GM10248 (cell line): ENCODE measurements at regions not wholly inside any gene's neighbourhood (a gene's known extent, or its start where the extent isn't known, plus 50 kb on each side); places are given as distances from the start of the nearest gene placed in this dataset.

Source experiments
- CTCF ChIA-PET: fragments of 300-600 bp; sonication (Branson Sonifier 250); formaldehyde crosslinking; extraction: SDS; loops from one replicate; lab custom pipeline; 2021; ENCODE audit warnings: antibody characterized with exemption; lab: Yijun Ruan, JAX
- POLR2A ChIA-PET: fragments of 350-650 bp; sonication (Branson Sonifier 250); formaldehyde crosslinking; extraction: SDS; loops from one replicate; lab custom pipeline; 2020; ENCODE audit warnings: antibody characterized with exemption; lab: Yijun Ruan, JAX
- DNase-seq: peaks from one replicate; pipeline ENCODE4 v3.0.0; 2012; ENCODE audit errors: extremely low spot score
- TF ChIP-seq, protein P1 (sequence below): IDR thresholded peaks from 2 replicates; pipeline ENCODE4 v1.5.1; 2012; ENCODE audit warnings: mild to moderate bottlenecking, low read depth; ENCODE audit errors: extremely low read depth, missing control alignments, control extremely low read depth

DNA sequence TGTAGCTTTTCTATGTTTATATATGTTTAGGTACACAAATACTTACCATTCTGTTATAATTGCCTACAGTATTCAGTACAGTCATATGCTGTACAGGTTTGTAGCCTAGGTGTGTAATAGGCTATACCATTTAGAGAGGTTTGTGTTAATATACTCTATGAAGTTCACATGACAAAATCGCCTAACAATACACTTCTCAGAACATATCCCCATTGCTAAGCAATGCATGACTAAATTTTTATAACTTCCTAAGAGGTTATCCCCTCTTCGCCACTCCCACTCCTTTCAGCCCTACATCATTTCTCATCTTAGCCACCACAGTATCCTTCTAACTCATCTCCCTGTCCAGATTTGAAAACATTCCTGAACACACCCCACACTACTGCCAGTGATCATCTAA, 83.7 kb upstream of the ZCCHC13 start:
- no peak for DNase-seq
- POLR2A ChIA-PET, result no interaction called here
- TF ChIP-seq, protein P1, sequence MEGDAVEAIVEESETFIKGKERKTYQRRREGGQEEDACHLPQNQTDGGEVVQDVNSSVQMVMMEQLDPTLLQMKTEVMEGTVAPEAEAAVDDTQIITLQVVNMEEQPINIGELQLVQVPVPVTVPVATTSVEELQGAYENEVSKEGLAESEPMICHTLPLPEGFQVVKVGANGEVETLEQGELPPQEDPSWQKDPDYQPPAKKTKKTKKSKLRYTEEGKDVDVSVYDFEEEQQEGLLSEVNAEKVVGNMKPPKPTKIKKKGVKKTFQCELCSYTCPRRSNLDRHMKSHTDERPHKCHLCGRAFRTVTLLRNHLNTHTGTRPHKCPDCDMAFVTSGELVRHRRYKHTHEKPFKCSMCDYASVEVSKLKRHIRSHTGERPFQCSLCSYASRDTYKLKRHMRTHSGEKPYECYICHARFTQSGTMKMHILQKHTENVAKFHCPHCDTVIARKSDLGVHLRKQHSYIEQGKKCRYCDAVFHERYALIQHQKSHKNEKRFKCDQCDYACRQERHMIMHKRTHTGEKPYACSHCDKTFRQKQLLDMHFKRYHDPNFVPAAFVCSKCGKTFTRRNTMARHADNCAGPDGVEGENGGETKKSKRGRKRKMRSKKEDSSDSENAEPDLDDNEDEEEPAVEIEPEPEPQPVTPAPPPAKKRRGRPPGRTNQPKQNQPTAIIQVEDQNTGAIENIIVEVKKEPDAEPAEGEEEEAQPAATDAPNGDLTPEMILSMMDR, result no peak
- CTCF ChIA-PET, result no interaction called here

DNA sequence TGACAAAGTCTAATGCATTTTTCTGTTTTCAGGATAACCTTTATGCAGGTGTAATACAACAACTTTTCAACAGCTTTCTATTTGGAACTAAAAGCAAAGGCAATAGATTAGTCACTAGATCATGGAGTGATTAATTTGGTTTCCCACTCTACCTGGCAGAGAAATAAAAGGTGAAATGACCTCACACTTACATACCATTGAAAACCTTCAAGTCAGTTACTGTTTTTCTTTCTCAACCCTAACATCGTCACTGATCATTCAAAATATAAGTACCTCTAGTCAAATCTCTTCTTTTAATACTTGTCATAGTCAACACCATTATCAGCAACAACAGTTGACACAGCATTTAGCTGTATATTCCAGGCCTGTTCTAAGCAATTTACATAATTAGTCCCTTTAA, 85.1 kb upstream of the ZCCHC13 start:
- POLR2A ChIA-PET, result no interaction called here
- TF ChIP-seq, protein P1, result no peak
- CTCF ChIA-PET, result no interaction called here
- no peak for DNase-seq

DNA sequence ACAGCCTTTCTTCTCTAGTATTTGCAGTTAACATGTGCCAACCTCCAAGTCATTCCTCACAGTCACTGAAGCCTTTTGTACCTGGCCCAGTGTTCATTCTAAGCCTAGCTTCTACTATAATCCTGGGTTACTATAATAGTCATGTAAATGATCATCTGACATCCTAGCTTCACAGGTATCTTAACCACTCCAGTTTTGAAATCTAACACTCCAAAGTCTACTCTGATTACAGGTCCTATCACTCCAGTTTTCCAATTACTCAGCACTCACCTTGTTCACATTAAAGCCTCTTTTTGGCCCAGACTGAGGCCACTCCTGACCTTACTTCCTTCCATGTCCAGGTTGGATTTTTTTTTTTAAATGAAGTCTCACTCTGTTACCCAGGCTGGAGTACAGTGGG, 87.6 kb upstream of the ZCCHC13 start:
- ChIA-PET POLR2A (no interaction called here), CTCF (interaction anchor here (2.0 kb wide), 1 partner anchor 9 kb away, joined by 7 read pairs; no protein-coding TSS in a partner anchor)
- TF ChIP-seq, protein P1, result no peak
- DNase-seq, result no peak

DNA sequence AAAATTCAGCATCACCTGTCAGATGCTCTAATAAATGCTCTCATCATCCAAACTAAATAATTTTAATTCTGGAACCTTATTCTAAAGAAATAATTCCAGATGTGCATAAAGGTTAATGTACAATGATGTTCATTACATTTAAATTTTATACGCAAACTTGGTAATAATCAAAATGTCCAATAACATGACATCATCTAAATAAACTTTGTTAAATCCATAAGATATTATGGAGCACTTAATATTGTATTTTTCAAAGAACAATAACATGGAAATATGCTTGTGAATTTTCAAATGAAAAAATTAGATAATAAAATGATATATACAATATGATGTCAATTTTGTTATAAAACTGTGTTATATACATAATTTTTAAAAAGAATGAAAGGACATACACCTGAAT, 92.1 kb upstream of the ZCCHC13 start:
- ChIA-PET POLR2A (no interaction called here), CTCF (no interaction called here)
- no peak for DNase-seq
- TF ChIP-seq, protein P1, result no peak

DNA sequence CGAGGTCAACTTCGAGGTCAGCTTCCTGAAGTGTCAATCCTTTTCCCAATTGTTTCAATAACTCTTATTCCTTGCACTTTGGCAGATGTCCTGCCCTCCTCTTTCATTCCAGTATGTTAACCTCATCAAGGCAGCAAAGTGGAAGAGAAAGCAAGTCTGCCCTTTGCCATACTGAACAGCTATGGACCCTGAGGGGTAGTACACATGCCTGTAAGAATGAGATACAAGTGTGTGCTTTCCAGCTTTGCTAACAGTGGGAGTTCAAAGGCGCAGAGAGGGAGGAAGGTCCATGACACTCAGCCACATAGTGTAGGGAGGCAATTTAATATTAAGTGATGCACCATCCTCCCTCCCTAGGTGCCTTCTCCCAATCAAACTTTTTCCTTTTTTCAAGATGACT, 96.4 kb upstream of the ZCCHC13 start:
- ChIA-PET CTCF (interaction anchor here (1.5 kb wide), 1 partner anchor 9 kb away, joined by 7 read pairs; no protein-coding TSS in a partner anchor), POLR2A (no interaction called here)
- TF ChIP-seq, protein P1, result no peak
- no peak for DNase-seq

DNA sequence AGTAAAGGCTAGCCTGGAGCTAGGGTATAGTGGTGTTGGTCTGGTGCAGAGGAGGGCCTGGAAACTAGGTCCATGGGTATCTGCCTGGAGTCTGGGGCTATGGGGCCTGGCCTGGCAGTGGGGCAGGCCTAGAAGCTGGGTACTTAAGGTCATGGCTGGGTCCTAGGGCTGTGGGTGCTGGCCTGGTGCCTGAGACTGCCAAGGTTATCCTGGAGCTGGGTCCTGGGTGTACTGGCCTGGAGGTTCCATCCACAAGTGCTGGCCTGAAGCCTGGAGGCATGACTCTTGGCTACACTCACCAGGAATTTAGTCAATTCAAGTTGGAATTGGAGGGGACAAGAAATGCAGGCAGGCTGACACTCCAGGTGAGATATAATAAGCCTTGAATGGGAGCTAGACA, 108.4 kb upstream of the ZCCHC13 start:
- ChIA-PET CTCF (no interaction called here), POLR2A (no interaction called here)
- TF ChIP-seq, protein P1, result no peak
- DNase-seq, result no peak

DNA sequence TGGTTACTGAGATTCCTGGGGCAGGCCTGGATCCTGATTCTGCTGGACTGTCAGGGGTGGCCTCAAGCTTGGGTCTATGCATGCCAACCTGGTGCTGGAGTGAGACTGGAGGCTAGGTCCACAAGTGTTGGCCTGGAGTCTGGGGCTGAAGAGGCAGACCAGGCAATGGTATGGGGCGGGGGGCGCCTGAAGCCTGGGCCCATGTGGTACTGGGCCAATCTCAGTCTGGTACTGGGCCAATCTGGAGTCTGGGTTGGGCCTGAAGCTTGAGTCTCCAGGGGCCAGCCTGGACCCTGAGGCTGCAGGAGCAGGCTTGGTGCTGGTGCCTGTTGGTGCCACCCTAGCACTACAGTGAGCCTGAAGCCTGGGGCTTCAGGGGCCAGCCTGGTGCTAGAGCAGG, 108.9 kb upstream of the ZCCHC13 start:
- no peak for DNase-seq
- ChIA-PET CTCF (no interaction called here), POLR2A (no interaction called here)
- TF ChIP-seq, protein P1, result no peak
